Body of pancreas (tissue), 4 donors: ENCODE measurements at regions not wholly inside any gene's neighbourhood (a gene's known extent, or its start where the extent isn't known, plus 50 kb on each side); places are given as distances from the start of the nearest gene placed in this dataset.

Experiments
- ATAC-seq: fragments of 150-250 bp; one replicate; pipeline ENCODE4 v1.9.1; 2016
- DNase-seq, 4 donors: peaks; one replicate each; pipeline ENCODE4 v3.0.0-alpha.2; 2019
- H3K27ac ChIP-seq, 4 donors: fragments of 200-600 bp; sonication (generic); 1 replicate in 3 of 4; 2 replicates in 1 of 4; pipeline versions ENCODE4 v1.5.1 to v1.6.1; 2016 to 2019; ENCODE audit warnings: mild to moderate bottlenecking in 1 of 4, mixed read lengths in 1 of 4, moderate library complexity in 1 of 4
- H3K27me3 ChIP-seq, 2 donors: fragments of 200-600 bp; sonication (generic); one replicate each; pipeline ENCODE4 v1.6.0; 2016; ENCODE audit warnings: mild to moderate bottlenecking in 1 of 2
- H3K36me3 ChIP-seq, 2 donors: fragments of 200-600 bp; sonication (generic); replicated peaks in 1 of 2; 2 replicates each; pipeline ENCODE4 v1.5.1; 2016; ENCODE audit warnings: low read depth in 2 of 2; ENCODE audit not compliant: insufficient read depth in 1 of 2
- H3K4me1 ChIP-seq: fragments of 200-600 bp; sonication (generic); one replicate; pipeline ENCODE4 v1.6.0; 2016
- H3K4me3 ChIP-seq, 2 donors: fragments of 200-600 bp; sonication (generic); 1 replicate in 1 of 2; 2 replicates in 1 of 2; pipeline ENCODE4 v1.5.1; 2016 to 2019
- H3K9me3 ChIP-seq, 3 donors: fragments of 200-600 bp; sonication (generic); 1 replicate in 2 of 3; 2 replicates in 1 of 3; pipeline ENCODE4 v1.5.1; 2016
- CTCF ChIP-seq, 7 experiments: fragments of 450-650 bp in 4 of 7; fragments of 200-600 bp in 3 of 7; sonication (generic) in 3 of 7; IDR thresholded peaks; one replicate each; pipeline ENCODE4 v1.5.1; 2016 to 2019; ENCODE audit warnings: antibody characterized with exemption in 7 of 7
- POLR2A ChIP-seq, 3 donors: fragments of 450-650 bp; IDR thresholded peaks; one replicate each; pipeline ENCODE4 v1.6.1; 2016; ENCODE audit warnings: antibody characterized with exemption in 3 of 3, mild to moderate bottlenecking in 2 of 3
- WGBS, 2 donors: methylation state at CpG; one replicate each; pipeline ENCODE4 v1.1.5; 2017; 5-methylcytosine and 5-hydroxymethylcytosine counted together
- intact Hi-C: fragments of 100-400 bp; cut with DNase I; formaldehyde crosslinking; loops from one replicate; pipeline ENCODE4 v1.15.1; 2023

- no peak for DNase-seq
- Histone ChIP-seq H3K27me3 (no peaks in the 10 kb centered on the region), H3K9me3 (no peaks in the 10 kb centered on the region), H3K4me3 (no peak overlapping the region), H3K36me3 (no peaks in the 10 kb centered on the region), H3K4me1 (no peaks in the 10 kb centered on the region), H3K27ac (no peak overlapping the region)
- intact Hi-C loops: no loop called here
- TF ChIP-seq POLR2A (IDR thresholded peaks at IDR 0.05) (no peak), CTCF (IDR thresholded peaks at IDR 0.05) (no peak)
- ATAC-seq: no peak
- 48 to 56% methylated on average over 5 of the region's 5 CpGs for WGBS, 2 donors
Observed at GRCh38 chr17:53979991-53980390, 157.3 kb downstream of the KIF2B start.

GRCh38 chr17:53996131-53996530 is 173.4 kb downstream of the KIF2B start:
- WGBS, 2 donors: 66 to 67% methylated on average over 2 of the region's 2 CpGs
- Histone ChIP-seq H3K27ac (no peak overlapping the region), H3K4me3 (no peak overlapping the region), H3K36me3 (no peaks in the 10 kb centered on the region), H3K4me1 (no peaks in the 10 kb centered on the region), H3K9me3 (no peaks in the 10 kb centered on the region), H3K27me3 (no peaks in the 10 kb centered on the region)
- TF ChIP-seq POLR2A (IDR thresholded peaks at IDR 0.05): no peak
- no peak for TF ChIP-seq CTCF (IDR thresholded peaks at IDR 0.05)
- DNase-seq (no peak), ATAC-seq (no peak)
- intact Hi-C loops: no loop called here

GRCh38 chr17:53996890-53997289 is 174.2 kb downstream of the KIF2B start:
- intact Hi-C loops: no loop called here
- no peaks in the 10 kb centered on the region for H3K27me3 ChIP-seq
- TF ChIP-seq CTCF (IDR thresholded peaks at IDR 0.05) (no peak), POLR2A (IDR thresholded peaks at IDR 0.05) (no peak)
- H3K27ac ChIP-seq: no peak overlapping the region
- H3K4me1 ChIP-seq: no peaks in the 10 kb centered on the region
- ATAC-seq (no peak), DNase-seq (no peak)
- no peaks in the 10 kb centered on the region for H3K9me3 ChIP-seq
- no peaks in the 10 kb centered on the region for H3K36me3 ChIP-seq
- H3K4me3 ChIP-seq: no peak overlapping the region

GRCh38 chr17:54007855-54008254 is 185.1 kb downstream of the KIF2B start:
- H3K27me3 ChIP-seq: no peaks in the 10 kb centered on the region
- TF ChIP-seq CTCF (IDR thresholded peaks at IDR 0.05) (no peak), POLR2A (IDR thresholded peaks at IDR 0.05) (no peak)
- H3K4me3 ChIP-seq: no peak overlapping the region
- no peak overlapping the region for H3K27ac ChIP-seq
- H3K4me1 ChIP-seq: no peaks in the 10 kb centered on the region
- H3K36me3 ChIP-seq: no peaks in the 10 kb centered on the region
- 57 to 67% methylated on average over 2 of the region's 2 CpGs for WGBS, 2 donors
- H3K9me3 ChIP-seq: no peaks in the 10 kb centered on the region
- DNase-seq (no peak), ATAC-seq (no peak)
- intact Hi-C loops: no loop called here

GRCh38 chr17:54009502-54009901 is 186.8 kb downstream of the KIF2B start:
- DNase-seq (no peak), ATAC-seq (no peak)
- Histone ChIP-seq H3K4me3 (no peak overlapping the region), H3K9me3 (no peaks in the 10 kb centered on the region), H3K27me3 (no peaks in the 10 kb centered on the region), H3K36me3 (no peaks in the 10 kb centered on the region), H3K27ac (no peak overlapping the region), H3K4me1 (no peaks in the 10 kb centered on the region)
- intact Hi-C loops: no loop called here
- WGBS, 2 donors: 50% methylated on average over 4 of the region's 4 CpGs
- no peak for TF ChIP-seq POLR2A (IDR thresholded peaks at IDR 0.05)
- TF ChIP-seq CTCF (IDR thresholded peaks at IDR 0.05): no peak
